Cardiac fibroblast (primary cell): ENCODE measurements at regions not wholly inside any gene's neighbourhood (a gene's known extent, or its start where the extent isn't known, plus 50 kb on each side); places are given as distances from the start of the nearest gene placed in this dataset.
"Not testable (repeated sequence)": the region's sequence is repeated elsewhere in the genome, so short reads cannot be mapped to it uniquely, and the experiment has no call there.

ENCODE experiments used
- DNase-seq, 2 donors: peaks; one replicate each; pipeline versions ENCODE4 v3.0.0 to v3.0.0-alpha.2; 2010; ENCODE audit warnings: low read depth in 2 of 2
- H3K4me3 ChIP-seq, 2 donors: replicated peaks in 1 of 2; 1 replicate in 1 of 2; 2 replicates in 1 of 2; pipeline ENCODE4 v1.5.1; 2011; ENCODE audit warnings: low read depth in 2 of 2, low read length in 2 of 2, mild to moderate bottlenecking in 2 of 2, moderate library complexity in 1 of 2
- TF ChIP-seq, protein P1 (sequence below): IDR thresholded peaks from one replicate; pipeline ENCODE4 v1.5.1; 2011; ENCODE audit warnings: low read depth, mild to moderate bottlenecking, low read length, inconsistent platforms

DNA sequence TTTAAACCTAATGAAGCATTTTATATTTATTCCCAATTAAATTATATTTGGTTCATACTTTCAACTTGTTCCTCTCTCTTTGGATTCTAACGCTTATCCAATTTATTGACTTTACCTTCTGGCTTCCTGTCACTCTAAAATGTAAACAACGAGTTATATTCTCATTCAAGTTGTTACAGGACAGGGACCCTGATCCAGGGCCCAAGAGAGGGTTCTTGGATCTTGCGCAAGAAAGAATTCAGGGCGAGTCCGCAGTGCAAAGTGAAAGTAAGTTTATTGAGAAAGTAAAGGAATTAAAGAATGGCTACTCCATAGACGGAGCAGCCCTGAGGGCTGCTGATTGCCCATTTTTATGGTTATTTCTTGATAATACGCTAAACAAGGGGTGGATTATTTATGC, 405.6 kb upstream of the API5 start:
- no peak overlapping the region for H3K4me3 ChIP-seq

DNA sequence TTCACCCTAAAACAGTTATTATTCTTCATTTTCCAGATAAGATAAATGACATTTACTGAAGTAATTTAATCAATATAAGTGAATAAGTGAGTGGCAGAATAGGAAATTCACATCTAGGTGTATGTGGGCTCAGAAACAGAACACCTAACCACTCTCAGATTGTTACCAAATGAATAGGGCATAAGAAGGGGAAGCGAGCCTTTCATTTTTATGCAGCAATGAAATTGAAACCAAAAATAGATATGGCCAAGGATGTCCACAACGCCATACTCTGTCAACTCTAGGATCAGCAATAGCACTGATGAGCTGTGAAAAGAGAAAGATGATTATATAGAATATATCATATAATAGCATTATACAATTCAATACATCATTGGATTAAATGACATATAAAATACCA, 398.1 kb upstream of the API5 start:
- DNase-seq: no peak
- H3K4me3 ChIP-seq: no peak overlapping the region
- TF ChIP-seq, protein P1, sequence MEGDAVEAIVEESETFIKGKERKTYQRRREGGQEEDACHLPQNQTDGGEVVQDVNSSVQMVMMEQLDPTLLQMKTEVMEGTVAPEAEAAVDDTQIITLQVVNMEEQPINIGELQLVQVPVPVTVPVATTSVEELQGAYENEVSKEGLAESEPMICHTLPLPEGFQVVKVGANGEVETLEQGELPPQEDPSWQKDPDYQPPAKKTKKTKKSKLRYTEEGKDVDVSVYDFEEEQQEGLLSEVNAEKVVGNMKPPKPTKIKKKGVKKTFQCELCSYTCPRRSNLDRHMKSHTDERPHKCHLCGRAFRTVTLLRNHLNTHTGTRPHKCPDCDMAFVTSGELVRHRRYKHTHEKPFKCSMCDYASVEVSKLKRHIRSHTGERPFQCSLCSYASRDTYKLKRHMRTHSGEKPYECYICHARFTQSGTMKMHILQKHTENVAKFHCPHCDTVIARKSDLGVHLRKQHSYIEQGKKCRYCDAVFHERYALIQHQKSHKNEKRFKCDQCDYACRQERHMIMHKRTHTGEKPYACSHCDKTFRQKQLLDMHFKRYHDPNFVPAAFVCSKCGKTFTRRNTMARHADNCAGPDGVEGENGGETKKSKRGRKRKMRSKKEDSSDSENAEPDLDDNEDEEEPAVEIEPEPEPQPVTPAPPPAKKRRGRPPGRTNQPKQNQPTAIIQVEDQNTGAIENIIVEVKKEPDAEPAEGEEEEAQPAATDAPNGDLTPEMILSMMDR: no peak

More for the DNA sequence above, 405.6 kb upstream of the API5 start:
- DNase-seq: no peak
- TF ChIP-seq, protein P1: no peak

- no peak for DNase-seq
- TF ChIP-seq, protein P1: no peak
- H3K4me3 ChIP-seq: no peak overlapping the region
Measured at GRCh38 chr11:42923651-42924050, 388.1 kb upstream of the API5 start.

DNA sequence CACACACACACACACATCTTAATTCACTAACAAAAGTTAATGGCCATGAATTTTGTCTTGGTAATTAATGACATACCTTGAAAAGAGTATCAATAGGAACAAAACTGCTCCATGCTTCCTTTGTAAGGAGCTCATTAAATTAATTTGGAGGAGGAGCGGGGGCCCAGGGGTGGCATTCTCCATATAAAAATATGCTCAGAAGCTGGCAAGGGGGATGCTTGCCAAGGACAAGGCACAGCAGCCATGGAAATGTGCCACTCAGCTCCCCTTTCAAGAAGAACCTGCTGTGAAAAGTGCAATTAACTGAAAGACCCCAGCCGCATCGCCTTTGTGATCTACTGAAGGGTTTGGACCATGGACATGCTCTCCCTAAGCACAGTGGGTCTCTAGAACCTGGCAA, 385.9 kb upstream of the API5 start:
- DNase-seq: no peak
- TF ChIP-seq, protein P1: no peak
- no peak overlapping the region for H3K4me3 ChIP-seq

- no peak overlapping the region for H3K4me3 ChIP-seq
- TF ChIP-seq, protein P1: no peak
- no peak for DNase-seq
Measured at GRCh38 chr11:42947405-42947804, 364.4 kb upstream of the API5 start.

- not testable (repeated sequence) for H3K4me3 ChIP-seq, DNase-seq
Measured at GRCh38 chr11:42949738-42950376, 361.9 kb upstream of the API5 start.

DNA sequence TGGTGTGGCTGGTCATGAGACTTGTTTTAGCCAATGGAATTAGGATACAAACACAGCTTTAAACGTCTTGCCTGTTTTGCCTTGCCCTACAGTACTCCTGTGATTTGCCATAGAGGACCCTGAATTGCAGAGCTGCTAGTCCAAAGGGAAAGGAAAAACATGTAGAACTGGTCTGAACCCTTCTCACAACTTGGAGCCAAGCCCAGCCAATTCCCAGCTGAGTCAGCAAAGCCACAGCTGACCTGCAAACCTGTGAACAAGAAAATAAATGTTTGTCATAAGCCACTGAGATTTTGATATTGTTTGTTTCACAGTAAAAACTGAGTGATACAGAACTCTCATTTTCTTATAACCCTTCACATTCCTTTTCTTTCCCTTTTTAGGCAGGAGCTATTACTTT, 360.5 kb upstream of the API5 start:
- peak in 1 of 2 donors; percentile 1 for DNase-seq
- TF ChIP-seq, protein P1: no peak
- no peak overlapping the region for H3K4me3 ChIP-seq
